Lower lobe of right lung (tissue), 2 donors: ENCODE measurements at regions not wholly inside any gene's neighbourhood (a gene's known extent, or its start where the extent isn't known, plus 50 kb on each side); places are given as distances from the start of the nearest gene placed in this dataset.
"Not testable (repeated sequence)": the region's sequence is repeated elsewhere in the genome, so short reads cannot be mapped to it uniquely, and the experiment has no call there.

Source experiments
- ATAC-seq, 2 donors: fragments of 200-7000 bp; cut with Tn5 transposase; one replicate each; pipeline ENCODE4 v1.9.1; 2020 to 2022; ENCODE audit warnings: mild to moderate bottlenecking in 2 of 2, moderate library complexity in 2 of 2
- DNase-seq: peaks from one replicate; pipeline ENCODE4 v3.0.0-alpha.2; 2020
- H3K27ac ChIP-seq: fragments of 200-600 bp; one replicate; pipeline ENCODE4 v1.8.0; 2022
- H3K27me3 ChIP-seq: fragments of 200-600 bp; one replicate; pipeline ENCODE4 v1.8.0; 2022; ENCODE audit warnings: low read depth
- H3K36me3 ChIP-seq: fragments of 200-600 bp; one replicate; pipeline ENCODE4 v1.8.0; 2022; ENCODE audit warnings: mild to moderate bottlenecking
- H3K4me1 ChIP-seq: fragments of 200-600 bp; one replicate; pipeline ENCODE4 v1.8.0; 2022
- H3K4me3 ChIP-seq: fragments of 200-600 bp; one replicate; pipeline ENCODE4 v1.8.0; 2022; ENCODE audit warnings: mild to moderate bottlenecking
- H3K9me3 ChIP-seq: fragments of 200-600 bp; one replicate; pipeline ENCODE4 v1.8.0; 2022
- intact Hi-C: fragments of 100-400 bp; cut with DNase I; formaldehyde crosslinking; loops from one replicate; pipeline ENCODE4 v1.11.0; 2022
- TF ChIP-seq, protein P1 (sequence below): fragments of 200-600 bp; IDR thresholded peaks from one replicate; pipeline ENCODE4 v1.8.0; 2022; ENCODE audit warnings: antibody characterized with exemption, mild to moderate bottlenecking
- donor health status: DM: no; HTN: yes; CAD: no; lungs with severe emphysema.

GRCh38 chr22:44571566-44572413 is 73.8 kb upstream of the RTL6 start:
- H3K27ac ChIP-seq, result no peak overlapping the region
- H3K9me3 ChIP-seq, result no peaks in the 10 kb centered on the region
- no peaks in the 10 kb centered on the region for H3K4me1 ChIP-seq
- H3K27me3 ChIP-seq, result peaks cover 10% of the 10 kb centered on the region
- intact Hi-C loops, result no loop called here
- no peak for DNase-seq
- H3K36me3 ChIP-seq, result no peaks in the 10 kb centered on the region
- ATAC-seq, result no peak
- TF ChIP-seq, protein P1, sequence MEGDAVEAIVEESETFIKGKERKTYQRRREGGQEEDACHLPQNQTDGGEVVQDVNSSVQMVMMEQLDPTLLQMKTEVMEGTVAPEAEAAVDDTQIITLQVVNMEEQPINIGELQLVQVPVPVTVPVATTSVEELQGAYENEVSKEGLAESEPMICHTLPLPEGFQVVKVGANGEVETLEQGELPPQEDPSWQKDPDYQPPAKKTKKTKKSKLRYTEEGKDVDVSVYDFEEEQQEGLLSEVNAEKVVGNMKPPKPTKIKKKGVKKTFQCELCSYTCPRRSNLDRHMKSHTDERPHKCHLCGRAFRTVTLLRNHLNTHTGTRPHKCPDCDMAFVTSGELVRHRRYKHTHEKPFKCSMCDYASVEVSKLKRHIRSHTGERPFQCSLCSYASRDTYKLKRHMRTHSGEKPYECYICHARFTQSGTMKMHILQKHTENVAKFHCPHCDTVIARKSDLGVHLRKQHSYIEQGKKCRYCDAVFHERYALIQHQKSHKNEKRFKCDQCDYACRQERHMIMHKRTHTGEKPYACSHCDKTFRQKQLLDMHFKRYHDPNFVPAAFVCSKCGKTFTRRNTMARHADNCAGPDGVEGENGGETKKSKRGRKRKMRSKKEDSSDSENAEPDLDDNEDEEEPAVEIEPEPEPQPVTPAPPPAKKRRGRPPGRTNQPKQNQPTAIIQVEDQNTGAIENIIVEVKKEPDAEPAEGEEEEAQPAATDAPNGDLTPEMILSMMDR, result no peak
- H3K4me3 ChIP-seq, result no peak overlapping the region

- ATAC-seq (no peak), DNase-seq (peak; percentile 13)
- Histone ChIP-seq H3K27me3 (peaks cover 3% of the 10 kb centered on the region), H3K4me3 (no peak overlapping the region), H3K27ac (no peak overlapping the region), H3K9me3 (no peaks in the 10 kb centered on the region), H3K4me1 (no peaks in the 10 kb centered on the region), H3K36me3 (no peaks in the 10 kb centered on the region)
- TF ChIP-seq, protein P1, result no peak
- intact Hi-C loops, result no loop called here
Observed at GRCh38 chr22:44570476-44571445, 72.7 kb upstream of the RTL6 start.

GRCh38 chr22:44569561-44569991 is 71.5 kb upstream of the RTL6 start:
- no peaks in the 10 kb centered on the region for H3K36me3 ChIP-seq
- intact Hi-C loops, result no loop called here
- H3K4me3 ChIP-seq, result no peak overlapping the region
- ATAC-seq (no peak), DNase-seq (peak; percentile 16)
- no peaks in the 10 kb centered on the region for H3K4me1 ChIP-seq
- H3K27me3 ChIP-seq, result peaks cover 3% of the 10 kb centered on the region
- no peaks in the 10 kb centered on the region for H3K9me3 ChIP-seq
- TF ChIP-seq, protein P1, result no peak
- no peak overlapping the region for H3K27ac ChIP-seq

GRCh38 chr22:44567846-44568493 is 69.9 kb upstream of the RTL6 start:
- DNase-seq (peak; percentile 5), ATAC-seq (no peak)
- Histone ChIP-seq H3K4me1 (no peaks in the 10 kb centered on the region), H3K27ac (no peak overlapping the region), H3K36me3 (no peaks in the 10 kb centered on the region), H3K9me3 (no peaks in the 10 kb centered on the region), H3K4me3 (no peak overlapping the region), H3K27me3 (peaks cover 3% of the 10 kb centered on the region)
- intact Hi-C loops, result no loop called here
- TF ChIP-seq, protein P1, result peak; percentile 60

DNA sequence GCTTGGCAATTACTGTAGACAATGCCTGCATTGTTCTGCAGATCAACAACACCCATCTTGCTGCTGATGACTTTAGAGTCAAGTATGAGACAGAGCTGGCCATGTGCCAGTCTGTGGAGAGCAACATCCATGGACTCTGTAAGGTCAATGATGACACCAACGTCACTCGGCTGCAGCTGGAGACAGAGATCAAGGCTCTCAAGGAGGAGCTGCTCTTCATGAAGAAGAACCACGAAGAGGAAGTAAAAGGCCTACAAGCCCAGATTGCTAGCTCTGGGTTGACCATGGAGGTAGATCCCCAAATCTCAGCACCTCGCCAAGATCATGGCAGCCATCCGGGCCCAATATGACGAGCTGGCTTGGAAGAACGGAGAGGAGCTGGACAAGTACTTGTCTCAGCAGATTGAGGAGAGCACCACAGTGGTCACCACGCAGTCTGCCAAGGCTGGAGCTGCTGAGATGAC is 69.4 kb upstream of the RTL6 start:
- H3K27ac ChIP-seq, H3K27me3 ChIP-seq, ATAC-seq, H3K4me3 ChIP-seq, H3K36me3 ChIP-seq, H3K9me3 ChIP-seq, DNase-seq, intact Hi-C loops, H3K4me1 ChIP-seq: not testable (repeated sequence)
